ENCODE measurements at regions not wholly inside any gene's neighbourhood (a gene's known extent, or its start where the extent isn't known, plus 50 kb on each side); places are given as distances from the start of the nearest gene placed in this dataset.
A peak's percentile ranks its signal among the peaks of the same experiment; 100 is the strongest.

- no peak for DNase-seq (ENCODE audit: low read depth, low spot score)
These were observed 282.0 kb downstream of the RPRM start for GRCh38 chr2:153196378-153197058.

GRCh38 chr2:153195342-153195741, 283.2 kb downstream of the RPRM start:
- no peak for DNase-seq (ENCODE audit: low read depth, low spot score)

- DNase-seq (ENCODE audit: low read depth, low spot score): no peak
These were observed 289.3 kb downstream of the RPRM start for GRCh38 chr2:153189091-153189888.

- no peak for DNase-seq (ENCODE audit: low read depth, low spot score)
These were observed 298.8 kb downstream of the RPRM start for GRCh38 chr2:153179808-153180207.

- no peak for DNase-seq (ENCODE audit: low read depth, low spot score)
These were observed 309.0 kb downstream of the RPRM start for GRCh38 chr2:153169609-153170008.

- DNase-seq (ENCODE audit: low read depth, low spot score): no peak
These were observed 313.5 kb downstream of the RPRM start for GRCh38 chr2:153165021-153165420.

GRCh38 chr2:153163055-153163454, 315.5 kb downstream of the RPRM start:
- DNase-seq (ENCODE audit: low read depth, low spot score): peak; percentile 34

GRCh38 chr2:153156743-153157142, 321.8 kb downstream of the RPRM start:
- no peak for DNase-seq (ENCODE audit: low read depth, low spot score)

- DNase-seq (ENCODE audit: low read depth, low spot score): no peak
These were observed 326.5 kb downstream of the RPRM start for GRCh38 chr2:153152036-153152435.

- DNase-seq (ENCODE audit: low read depth, low spot score): no peak
These were observed 333.0 kb downstream of the RPRM start for GRCh38 chr2:153145470-153145978.

GRCh38 chr2:153143540-153143939, 335.0 kb downstream of the RPRM start:
- no peak for DNase-seq (ENCODE audit: low read depth, low spot score)

GRCh38 chr2:153140498-153140897, 338.1 kb downstream of the RPRM start:
- DNase-seq (ENCODE audit: low read depth, low spot score): no peak

GRCh38 chr2:153138651-153139375, 339.7 kb downstream of the RPRM start:
- DNase-seq (ENCODE audit: low read depth, low spot score): no peak

- no peak for DNase-seq (ENCODE audit: low read depth, low spot score)
These were observed 342.3 kb downstream of the RPRM start for GRCh38 chr2:153136216-153136615.

GRCh38 chr2:153134725-153135124, 343.8 kb downstream of the RPRM start:
- DNase-seq (ENCODE audit: low read depth, low spot score): no peak

- peak; percentile 3 for DNase-seq (ENCODE audit: low read depth, low spot score)
These were observed 344.8 kb downstream of the RPRM start for GRCh38 chr2:153133716-153134115.

- no peak for DNase-seq (ENCODE audit: low read depth, low spot score)
These were observed 346.1 kb downstream of the RPRM start for GRCh38 chr2:153132418-153132817.

- no peak for DNase-seq (ENCODE audit: low read depth, low spot score)
These were observed 363.4 kb downstream of the RPRM start for GRCh38 chr2:153115141-153115540.

- DNase-seq (ENCODE audit: low read depth, low spot score): no peak
These were observed 368.1 kb downstream of the RPRM start for GRCh38 chr2:153110486-153110885.

GRCh38 chr2:153109793-153110192, 368.8 kb downstream of the RPRM start:
- DNase-seq (ENCODE audit: low read depth, low spot score): no peak

- no peak for DNase-seq (ENCODE audit: low read depth, low spot score)
These were observed 371.6 kb downstream of the RPRM start for GRCh38 chr2:153106802-153107477.
